GM10248 (cell line): ENCODE measurements at regions not wholly inside any gene's neighbourhood (a gene's known extent, or its start where the extent isn't known, plus 50 kb on each side); places are given as distances from the start of the nearest gene placed in this dataset.

Experiments
- CTCF ChIA-PET: fragments of 300-600 bp; sonication (Branson Sonifier 250); formaldehyde crosslinking; extraction: SDS; loops from one replicate; lab custom pipeline; 2021; ENCODE audit warnings: antibody characterized with exemption; lab: Yijun Ruan, JAX
- POLR2A ChIA-PET: fragments of 350-650 bp; sonication (Branson Sonifier 250); formaldehyde crosslinking; extraction: SDS; loops from one replicate; lab custom pipeline; 2020; ENCODE audit warnings: antibody characterized with exemption; lab: Yijun Ruan, JAX
- DNase-seq: peaks from one replicate; pipeline ENCODE4 v3.0.0; 2012; ENCODE audit errors: extremely low spot score
- CTCF ChIP-seq: IDR thresholded peaks from 2 replicates; pipeline ENCODE4 v1.5.1; 2012; ENCODE audit warnings: mild to moderate bottlenecking, low read depth; ENCODE audit errors: extremely low read depth, missing control alignments, control extremely low read depth

- no peak for TF ChIP-seq CTCF
- ChIA-PET POLR2A (no interaction called here), CTCF (no interaction called here)
- DNase-seq: no peak
These were observed 56.0 kb upstream of the HAND2 start for GRCh38 chr4:173585876-173586572.

GRCh38 chr4:173584506-173584905 is 54.5 kb upstream of the HAND2 start:
- ChIA-PET POLR2A (no interaction called here), CTCF (interaction anchor here (1.1 kb wide), 1 partner anchor 11 kb away, joined by 3 read pairs; no protein-coding TSS in a partner anchor)
- DNase-seq: no peak
- no peak for TF ChIP-seq CTCF
